Astrocyte (in vitro differentiated cells and primary cell): ENCODE measurements at regions not wholly inside any gene's neighbourhood (a gene's known extent, or its start where the extent isn't known, plus 50 kb on each side); places are given as distances from the start of the nearest gene placed in this dataset.

ENCODE experiments used
- DNase-seq: peaks from one replicate; pipeline ENCODE4 v3.0.0-alpha.2; 2010; ENCODE audit warnings: low read depth
- FAIRE-seq: peaks from 2 replicates; lab custom pipeline; 2011; peaks lifted over from hg19 to GRCh38; lab: Jason Lieb, UNC
- H2AFZ ChIP-seq: 2 replicates; pipeline ENCODE4 v1.6.0; 2012; ENCODE audit warnings: low read depth, low read length, inconsistent platforms
- H3K27ac ChIP-seq: 2 replicates; pipeline ENCODE4 v1.5.1; 2011; ENCODE audit warnings: low read depth, low read length, inconsistent platforms
- H3K27me3 ChIP-seq: 2 replicates; pipeline ENCODE4 v1.6.0; 2011; ENCODE audit warnings: low read length, inconsistent platforms; ENCODE audit not compliant: insufficient read depth
- H3K36me3 ChIP-seq: 2 replicates; pipeline ENCODE4 v1.5.1; 2011; ENCODE audit warnings: low read length, inconsistent platforms; ENCODE audit not compliant: insufficient read depth
- H3K4me1 ChIP-seq: 2 replicates; pipeline ENCODE4 v1.5.1; 2011; ENCODE audit warnings: low read length, inconsistent platforms; ENCODE audit not compliant: insufficient read depth
- H3K4me2 ChIP-seq: 2 replicates; pipeline ENCODE4 v1.6.0; 2012; ENCODE audit warnings: low read length, inconsistent platforms
- H3K4me3 ChIP-seq: 2 replicates; pipeline ENCODE4 v1.5.1; 2011; ENCODE audit warnings: low read depth, mild to moderate bottlenecking, low read length, inconsistent platforms; ENCODE audit not compliant: insufficient read depth
- H3K79me2 ChIP-seq: 2 replicates; pipeline ENCODE4 v1.6.0; 2012; ENCODE audit warnings: mild to moderate bottlenecking, low read length, inconsistent platforms; ENCODE audit not compliant: insufficient read depth
- H3K9ac ChIP-seq: 2 replicates; pipeline ENCODE4 v1.6.0; 2012; ENCODE audit warnings: mild to moderate bottlenecking, low read length, inconsistent platforms
- H3K9me3 ChIP-seq: 2 replicates; pipeline ENCODE4 v1.5.1; 2012; ENCODE audit warnings: low read depth, mild to moderate bottlenecking, low read length, inconsistent platforms; ENCODE audit not compliant: insufficient read depth
- H4K20me1 ChIP-seq: 2 replicates; pipeline ENCODE4 v1.6.0; 2012; ENCODE audit warnings: low read length, inconsistent platforms; ENCODE audit not compliant: insufficient read depth
- H3K27ac Mint-ChIP-seq: one replicate; pipeline ENCODE4 v1.8.0; 2021; ENCODE audit warnings: mild to moderate bottlenecking, mixed read lengths; ENCODE audit not compliant: unreplicated experiment
- H3K27me3 Mint-ChIP-seq: one replicate; pipeline ENCODE4 v1.8.0; 2021; ENCODE audit warnings: low read depth, mixed read lengths; ENCODE audit not compliant: unreplicated experiment
- H3K36me3 Mint-ChIP-seq: one replicate; pipeline ENCODE4 v1.8.0; 2021; ENCODE audit warnings: low read depth, mixed read lengths; ENCODE audit not compliant: unreplicated experiment
- H3K4me1 Mint-ChIP-seq: one replicate; pipeline ENCODE4 v1.8.0; 2021; ENCODE audit warnings: low read depth, mixed read lengths; ENCODE audit not compliant: unreplicated experiment
- H3K4me3 Mint-ChIP-seq: one replicate; pipeline ENCODE4 v1.8.0; 2021; ENCODE audit warnings: mild to moderate bottlenecking, moderate library complexity, mixed read lengths; ENCODE audit not compliant: unreplicated experiment
- H3K9me3 Mint-ChIP-seq: one replicate; pipeline ENCODE4 v1.8.0; 2021; ENCODE audit warnings: mild to moderate bottlenecking, mixed read lengths; ENCODE audit not compliant: unreplicated experiment
- EZH2 ChIP-seq: IDR thresholded peaks from 2 replicates; pipeline ENCODE4 v1.6.1; 2012; ENCODE audit warnings: mild to moderate bottlenecking, low read length, inconsistent platforms; ENCODE audit not compliant: insufficient read depth
- TF ChIP-seq, protein P1 (sequence below): IDR thresholded peaks from 2 replicates; pipeline ENCODE4 v1.5.1; 2011; ENCODE audit warnings: low read depth, mild to moderate bottlenecking, inconsistent platforms, low read length, moderate library complexity; ENCODE audit not compliant: insufficient read depth

DNA sequence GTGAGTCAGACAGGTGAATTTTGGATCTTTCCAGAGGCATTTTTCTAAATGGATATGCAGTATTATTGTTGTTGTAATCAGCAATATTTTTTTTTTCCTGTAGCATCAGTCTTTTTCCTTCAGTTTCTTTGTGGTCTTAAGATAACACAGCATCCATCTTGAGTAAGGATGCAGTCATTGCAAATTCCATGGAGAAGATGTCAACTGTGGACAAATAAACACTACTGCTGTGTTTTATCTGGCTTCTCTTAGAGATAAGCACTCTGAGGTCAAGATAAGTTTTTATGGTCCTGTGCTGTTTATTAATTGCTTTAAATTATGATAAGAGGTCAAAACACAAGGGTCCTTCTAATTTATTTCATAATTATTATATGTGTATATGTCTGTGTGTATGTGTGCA is 1255.7 kb downstream of the ADGRL3 start:
- no peaks in the 10 kb centered on the region for H3K79me2 ChIP-seq
- H3K9ac ChIP-seq: no peak overlapping the region
- H3K9me3 ChIP-seq: no peaks in the 10 kb centered on the region
- Mint-ChIP-seq H3K9me3 (no peaks in the 10 kb centered on the region), H3K4me1 (peaks cover 27% of the 10 kb centered on the region), H3K4me3 (no peak overlapping the region), H3K27ac (no peak overlapping the region), H3K36me3 (no peaks in the 10 kb centered on the region), H3K27me3 (no peaks in the 10 kb centered on the region)
- no peak for FAIRE-seq
- TF ChIP-seq EZH2: no peak
- TF ChIP-seq, protein P1, sequence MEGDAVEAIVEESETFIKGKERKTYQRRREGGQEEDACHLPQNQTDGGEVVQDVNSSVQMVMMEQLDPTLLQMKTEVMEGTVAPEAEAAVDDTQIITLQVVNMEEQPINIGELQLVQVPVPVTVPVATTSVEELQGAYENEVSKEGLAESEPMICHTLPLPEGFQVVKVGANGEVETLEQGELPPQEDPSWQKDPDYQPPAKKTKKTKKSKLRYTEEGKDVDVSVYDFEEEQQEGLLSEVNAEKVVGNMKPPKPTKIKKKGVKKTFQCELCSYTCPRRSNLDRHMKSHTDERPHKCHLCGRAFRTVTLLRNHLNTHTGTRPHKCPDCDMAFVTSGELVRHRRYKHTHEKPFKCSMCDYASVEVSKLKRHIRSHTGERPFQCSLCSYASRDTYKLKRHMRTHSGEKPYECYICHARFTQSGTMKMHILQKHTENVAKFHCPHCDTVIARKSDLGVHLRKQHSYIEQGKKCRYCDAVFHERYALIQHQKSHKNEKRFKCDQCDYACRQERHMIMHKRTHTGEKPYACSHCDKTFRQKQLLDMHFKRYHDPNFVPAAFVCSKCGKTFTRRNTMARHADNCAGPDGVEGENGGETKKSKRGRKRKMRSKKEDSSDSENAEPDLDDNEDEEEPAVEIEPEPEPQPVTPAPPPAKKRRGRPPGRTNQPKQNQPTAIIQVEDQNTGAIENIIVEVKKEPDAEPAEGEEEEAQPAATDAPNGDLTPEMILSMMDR: no peak
- H3K4me1 ChIP-seq: peaks cover 5% of the 10 kb centered on the region
- H3K27me3 ChIP-seq: no peaks in the 10 kb centered on the region
- H4K20me1 ChIP-seq: no peaks in the 10 kb centered on the region
- H3K4me3 ChIP-seq: no peak overlapping the region
- H3K4me2 ChIP-seq: no peak overlapping the region
- no peaks in the 10 kb centered on the region for H3K36me3 ChIP-seq
- H3K27ac ChIP-seq: no peak overlapping the region
- DNase-seq: peak; percentile 2
- H2AFZ ChIP-seq: no peak overlapping the region

DNA sequence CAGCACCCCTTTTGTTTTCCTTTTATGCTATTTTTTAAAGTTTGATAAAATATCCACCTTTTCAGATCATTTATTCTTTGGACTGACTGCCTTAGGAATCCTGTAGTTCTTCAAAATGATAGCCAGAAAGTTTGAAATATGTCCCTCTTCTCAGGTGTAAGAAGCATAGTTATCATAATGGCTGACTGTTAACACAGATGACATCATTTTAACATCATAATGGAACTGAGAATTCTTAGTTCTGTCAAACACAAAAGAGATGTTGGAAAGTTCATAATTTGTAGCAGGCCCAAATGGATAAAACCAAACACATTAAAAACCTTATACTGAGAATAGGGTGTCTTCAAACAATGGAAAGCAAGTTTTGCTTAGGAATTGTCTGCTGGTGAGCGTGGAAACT is 1254.4 kb downstream of the ADGRL3 start:
- no peak overlapping the region for H3K4me3 Mint-ChIP-seq
- no peaks in the 10 kb centered on the region for H3K36me3 Mint-ChIP-seq
- Histone ChIP-seq H4K20me1 (no peaks in the 10 kb centered on the region), H3K79me2 (no peaks in the 10 kb centered on the region), H3K4me1 (peaks cover 5% of the 10 kb centered on the region), H3K4me3 (no peak overlapping the region), H3K4me2 (no peak overlapping the region), H3K27ac (no peak overlapping the region), H2AFZ (no peak overlapping the region), H3K27me3 (no peaks in the 10 kb centered on the region), H3K9me3 (no peaks in the 10 kb centered on the region), H3K36me3 (no peaks in the 10 kb centered on the region), H3K9ac (no peak overlapping the region)
- no peak for DNase-seq
- H3K9me3 Mint-ChIP-seq: no peaks in the 10 kb centered on the region
- no peak overlapping the region for H3K27ac Mint-ChIP-seq
- H3K4me1 Mint-ChIP-seq: peaks cover 16% of the 10 kb centered on the region
- no peaks in the 10 kb centered on the region for H3K27me3 Mint-ChIP-seq
- TF ChIP-seq, protein P1: no peak
- TF ChIP-seq EZH2: no peak
- FAIRE-seq: no peak

DNA sequence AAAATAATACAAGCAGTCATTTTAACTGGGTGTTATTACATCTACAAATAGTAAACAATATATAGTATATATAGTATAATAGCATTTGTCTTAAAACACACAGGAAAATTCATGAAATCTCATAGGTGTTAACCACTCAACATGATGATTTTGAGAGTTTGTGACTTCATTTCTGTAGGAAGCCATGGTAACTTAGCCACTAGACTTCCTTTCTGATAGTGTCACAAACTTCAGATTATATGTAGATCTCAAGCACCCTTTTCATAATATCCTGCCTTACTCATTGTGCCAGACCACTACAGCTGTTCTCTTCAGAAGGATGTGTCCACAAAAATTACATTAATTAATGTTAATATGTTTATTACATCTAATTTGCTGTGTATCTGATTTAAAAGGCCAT is 1250.6 kb downstream of the ADGRL3 start:
- no peaks in the 10 kb centered on the region for H3K36me3 ChIP-seq
- H3K4me3 ChIP-seq: no peak overlapping the region
- H2AFZ ChIP-seq: no peak overlapping the region
- H3K4me1 Mint-ChIP-seq: peaks cover under 1% of the 10 kb centered on the region
- no peaks in the 10 kb centered on the region for H3K36me3 Mint-ChIP-seq
- FAIRE-seq: no peak
- H3K9me3 ChIP-seq: no peaks in the 10 kb centered on the region
- H3K27me3 ChIP-seq: no peaks in the 10 kb centered on the region
- no peak overlapping the region for H3K27ac Mint-ChIP-seq
- no peaks in the 10 kb centered on the region for H3K9me3 Mint-ChIP-seq
- H3K9ac ChIP-seq: no peak overlapping the region
- H3K27ac ChIP-seq: no peak overlapping the region
- H3K27me3 Mint-ChIP-seq: no peaks in the 10 kb centered on the region
- H3K4me3 Mint-ChIP-seq: no peak overlapping the region
- no peaks in the 10 kb centered on the region for H4K20me1 ChIP-seq
- DNase-seq: no peak
- no peak overlapping the region for H3K4me2 ChIP-seq
- no peaks in the 10 kb centered on the region for H3K4me1 ChIP-seq
- TF ChIP-seq, protein P1: no peak
- TF ChIP-seq EZH2: no peak
- H3K79me2 ChIP-seq: no peaks in the 10 kb centered on the region
